ENCODE measurements at regions not wholly inside any gene's neighbourhood (a gene's known extent, or its start where the extent isn't known, plus 50 kb on each side); places are given as distances from the start of the nearest gene placed in this dataset.

DNA sequence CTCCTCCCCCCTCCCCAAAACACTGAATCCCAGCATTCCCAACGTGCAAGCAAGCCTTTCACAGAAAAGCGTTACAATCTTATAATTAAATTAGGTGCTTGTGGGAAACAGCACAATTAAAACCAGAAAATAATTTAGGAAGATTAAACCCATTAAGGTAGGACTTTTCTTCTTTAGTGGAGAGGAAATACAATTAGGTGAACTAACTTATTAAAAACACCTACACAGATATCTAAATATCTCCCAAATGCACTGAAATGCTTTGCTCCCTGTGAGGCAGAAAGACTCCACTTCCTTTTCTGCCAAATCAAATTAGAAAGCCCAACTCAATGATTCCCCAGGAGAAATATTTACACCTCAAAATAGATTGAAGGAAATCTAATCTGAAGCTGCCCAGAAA is 60.9 kb upstream of the ETS2 start:
- no peak for TF ChIP-seq CTCF (conservative IDR thresholded peaks at IDR 0.05)
- no peak for TF ChIP-seq ZFX (IDR thresholded peaks at IDR 0.05)
- H3K27ac ChIP-seq, result no peak overlapping the region

DNA sequence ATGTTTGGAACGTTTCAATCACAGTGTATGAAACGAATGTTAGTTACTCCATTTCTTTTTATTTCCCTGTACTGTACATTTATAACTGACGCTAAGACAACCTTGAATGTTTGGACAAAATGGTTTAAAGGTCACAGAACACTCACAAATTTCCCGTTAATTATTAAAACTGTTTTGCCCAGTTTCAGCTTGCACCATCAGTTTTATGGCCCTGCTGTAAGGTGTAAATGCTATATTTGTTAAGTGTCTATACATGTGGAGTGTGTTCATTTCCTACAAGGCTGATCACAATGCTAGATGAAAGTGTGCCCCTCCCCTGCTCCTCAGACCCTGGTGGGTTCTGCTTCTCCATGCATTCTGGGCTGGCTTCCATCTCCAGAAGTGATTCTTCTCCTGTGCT is 57.9 kb upstream of the ETS2 start:
- TF ChIP-seq ZFX (IDR thresholded peaks at IDR 0.05) (no peak), CTCF (conservative IDR thresholded peaks at IDR 0.05) (no peak)
- no peak overlapping the region for H3K27ac ChIP-seq

DNA sequence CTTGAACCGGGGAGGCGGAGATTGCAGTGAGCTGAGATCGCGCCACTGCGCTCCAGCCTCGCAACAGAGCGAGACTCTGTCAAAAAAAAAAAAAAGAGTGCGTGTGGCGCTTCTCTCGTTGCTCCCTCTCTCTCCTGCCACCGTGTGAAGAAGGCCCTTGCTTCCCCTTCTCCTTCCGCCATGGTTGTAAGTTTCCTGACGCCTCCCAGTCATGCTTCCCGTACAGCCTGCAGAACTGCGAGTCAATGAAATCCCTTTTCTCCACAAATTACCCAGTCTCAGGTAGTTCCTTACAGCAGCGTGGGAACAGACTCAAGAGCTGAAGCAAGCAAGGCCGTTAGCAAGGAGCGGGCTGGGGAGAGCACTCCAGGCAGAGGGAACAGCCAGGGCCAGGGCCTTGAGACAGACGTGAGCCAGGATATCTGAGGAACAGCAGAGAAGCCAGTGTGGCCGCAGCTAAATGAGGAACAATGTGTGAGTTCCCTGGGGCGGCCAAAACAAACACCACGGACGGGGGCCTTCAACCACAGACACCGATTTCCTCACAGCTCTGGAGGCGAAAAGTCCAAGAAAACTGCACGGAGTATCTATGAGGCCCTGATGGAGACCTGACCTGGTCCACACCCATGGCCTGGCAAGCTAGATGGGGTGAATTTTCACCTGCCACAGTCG is 54.2 kb upstream of the ETS2 start:
- H3K27ac ChIP-seq, result no peak overlapping the region
- TF ChIP-seq ZFX (IDR thresholded peaks at IDR 0.05) (no peak), CTCF (conservative IDR thresholded peaks at IDR 0.05) (no peak)

- no peak for TF ChIP-seq ZFX (IDR thresholded peaks at IDR 0.05)
- no peak for TF ChIP-seq CTCF (conservative IDR thresholded peaks at IDR 0.05)
- no peak overlapping the region for H3K27ac ChIP-seq
Measured at GRCh38 chr21:38752051-38752505, 53.7 kb upstream of the ETS2 start.

DNA sequence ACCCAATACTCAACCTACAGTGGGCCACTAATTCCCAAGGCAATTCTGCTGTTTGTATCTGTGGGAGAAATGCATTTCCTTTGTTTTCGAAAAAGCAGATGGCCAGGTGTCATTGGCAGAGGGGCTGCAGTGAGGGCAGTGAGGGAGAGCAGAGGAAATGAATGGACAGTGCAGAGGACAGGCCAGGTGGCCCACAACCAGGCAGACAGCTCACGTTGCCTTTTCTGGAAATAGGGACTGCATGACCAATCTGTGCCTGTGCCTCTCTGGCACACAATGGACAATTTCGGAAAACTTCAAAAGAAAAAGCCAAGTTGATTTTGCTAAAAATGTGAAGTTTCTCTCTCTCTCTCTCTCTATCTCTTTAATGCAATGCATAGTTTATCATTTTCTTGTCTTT is 52.6 kb upstream of the ETS2 start:
- TF ChIP-seq CTCF (conservative IDR thresholded peaks at IDR 0.05) (no peak), ZFX (IDR thresholded peaks at IDR 0.05) (no peak)
- peak overlapping the region; percentile 24; the same call in 1 of the 2 replicates for H3K27ac ChIP-seq

DNA sequence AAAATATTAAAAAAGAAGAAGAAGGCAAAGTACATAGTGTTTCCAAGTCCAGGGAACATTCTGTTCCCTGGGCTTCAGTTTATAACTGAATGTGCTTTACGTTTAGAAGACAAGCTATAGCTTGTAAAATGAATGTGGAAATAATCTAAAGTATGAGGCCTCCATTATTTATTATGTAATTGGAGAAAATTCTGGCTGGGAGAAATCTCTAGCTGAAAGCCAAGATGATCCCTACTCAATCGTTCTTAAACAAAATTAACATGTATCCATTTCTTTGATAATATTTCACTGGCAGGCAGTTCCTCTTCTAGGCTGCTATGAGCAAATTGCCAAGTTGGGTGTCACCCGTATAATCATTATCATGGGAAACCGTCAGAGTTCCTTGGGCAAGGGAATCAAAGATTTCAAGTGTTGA is 52.2 kb upstream of the ETS2 start:
- no peak for TF ChIP-seq ZFX (IDR thresholded peaks at IDR 0.05)
- no peak for TF ChIP-seq CTCF (conservative IDR thresholded peaks at IDR 0.05)
- no peak overlapping the region for H3K27ac ChIP-seq
